ENCODE measurements at regions not wholly inside any gene's neighbourhood (a gene's known extent, or its start where the extent isn't known, plus 50 kb on each side); places are given as distances from the start of the nearest gene placed in this dataset.

DNA sequence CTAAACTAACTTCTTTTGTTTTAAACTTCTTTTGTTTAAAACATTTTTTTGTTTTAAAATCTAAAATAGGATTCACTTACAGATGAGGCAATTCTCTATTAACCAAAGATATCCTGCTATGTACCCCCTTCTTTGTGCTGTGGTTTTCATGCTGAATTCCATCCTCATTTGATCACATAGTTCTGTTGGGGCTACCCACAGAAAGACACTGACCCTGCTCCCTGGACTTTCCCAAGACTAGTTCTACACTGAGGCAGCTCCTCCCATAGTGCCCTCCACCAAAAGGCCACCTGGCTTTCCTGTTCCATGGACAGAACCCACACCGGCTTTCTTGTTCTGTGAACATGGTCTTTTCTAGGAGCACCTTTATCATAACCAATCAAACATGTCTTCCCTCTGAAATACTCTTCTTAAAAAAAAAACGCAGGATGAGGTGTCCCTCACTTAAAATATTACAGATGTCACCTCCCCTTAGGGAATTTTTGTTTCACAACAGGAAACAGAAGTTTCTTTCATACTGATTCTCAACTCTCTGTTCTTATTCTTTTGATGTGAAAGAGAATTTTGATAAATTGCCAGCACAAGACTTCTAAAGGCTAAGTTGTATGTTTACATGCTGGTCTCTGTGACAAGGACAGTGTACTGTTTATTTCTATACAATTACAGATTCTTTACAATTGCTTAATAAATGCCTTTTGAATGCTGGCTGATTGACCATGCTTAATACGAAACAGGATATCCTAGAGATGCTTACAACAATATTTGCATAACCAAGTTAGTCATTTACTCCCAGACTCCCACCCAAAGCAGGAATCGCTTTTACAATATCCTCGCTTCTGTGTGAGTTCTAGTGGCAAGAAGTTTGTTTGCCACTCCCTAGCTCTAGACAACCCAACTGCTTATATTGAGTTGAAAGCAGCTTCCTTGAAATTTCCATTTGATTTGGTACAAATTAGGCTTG is 300.4 kb downstream of the DTWD2 start:
- no peak for DNase-seq

DNA sequence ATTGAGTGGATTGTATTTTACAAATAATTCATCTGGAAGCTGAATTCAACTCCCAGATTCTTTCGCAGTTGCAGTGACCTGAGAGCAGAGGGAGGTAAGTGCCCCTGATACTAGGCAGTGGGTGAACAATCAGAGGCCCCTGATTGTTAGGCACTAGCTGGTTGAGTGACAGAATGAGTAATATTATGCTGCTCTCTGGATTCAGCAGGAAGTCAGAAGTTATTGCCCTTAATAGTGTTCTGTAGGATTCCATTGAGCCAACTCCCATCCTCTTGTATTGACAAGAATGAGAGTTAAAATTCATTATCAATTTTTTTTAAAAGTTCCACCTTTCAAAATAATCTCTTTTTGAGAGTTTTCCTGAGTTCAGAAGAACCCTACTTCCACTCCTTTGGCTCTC is 301.2 kb downstream of the DTWD2 start:
- DNase-seq, result no peak

DNA sequence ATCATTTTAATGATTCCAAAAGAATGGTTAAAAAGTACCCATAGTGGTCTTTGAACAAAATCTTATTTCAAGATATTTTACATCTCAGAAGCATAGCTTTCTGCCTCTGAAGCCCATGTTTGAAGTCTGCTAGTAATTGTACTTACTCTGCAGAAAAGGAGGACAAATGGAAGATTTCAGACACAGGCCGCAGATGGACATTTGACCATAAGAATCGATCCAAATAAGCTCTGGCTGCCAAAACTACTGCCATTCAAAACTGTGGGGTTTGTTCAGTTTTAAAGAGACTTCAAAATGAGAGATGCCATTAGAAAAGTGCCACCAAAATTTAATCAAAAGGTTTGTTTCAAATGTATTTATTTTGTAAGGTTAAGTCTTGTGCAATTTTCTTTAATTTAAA is 306.7 kb downstream of the DTWD2 start:
- no peak for DNase-seq

DNA sequence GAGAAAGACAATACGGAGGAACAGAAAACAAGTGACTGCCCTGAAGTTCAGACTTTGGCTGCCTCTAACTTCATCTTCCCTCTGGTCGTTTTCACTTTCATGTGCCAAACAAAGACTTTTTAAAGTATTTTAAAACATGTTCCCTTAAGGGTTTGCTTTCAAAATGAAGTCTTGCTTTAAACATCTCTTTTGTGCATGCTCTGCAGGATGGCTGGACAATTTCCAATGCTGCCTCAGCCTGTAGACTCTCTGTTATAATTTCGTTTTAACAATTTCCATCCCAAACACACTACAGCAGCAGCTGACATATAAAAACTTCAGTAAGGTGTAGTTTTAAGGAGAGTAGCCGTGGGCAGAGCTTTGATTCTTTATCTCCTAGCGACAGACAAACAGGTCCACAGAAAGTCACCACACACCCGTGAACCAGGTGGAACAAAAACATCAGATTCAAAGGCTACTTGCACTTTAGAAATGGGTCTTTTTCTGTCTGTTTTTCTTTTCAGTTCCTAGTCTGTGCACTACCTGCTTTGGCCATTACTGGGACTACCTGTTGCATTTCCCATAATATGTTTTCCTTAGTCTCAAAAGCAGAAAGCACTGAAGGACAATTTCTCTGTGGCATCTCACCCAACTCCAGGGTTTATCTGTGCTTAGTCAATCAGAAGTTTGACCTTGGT is 308.9 kb downstream of the DTWD2 start:
- DNase-seq, result no peak

DNA sequence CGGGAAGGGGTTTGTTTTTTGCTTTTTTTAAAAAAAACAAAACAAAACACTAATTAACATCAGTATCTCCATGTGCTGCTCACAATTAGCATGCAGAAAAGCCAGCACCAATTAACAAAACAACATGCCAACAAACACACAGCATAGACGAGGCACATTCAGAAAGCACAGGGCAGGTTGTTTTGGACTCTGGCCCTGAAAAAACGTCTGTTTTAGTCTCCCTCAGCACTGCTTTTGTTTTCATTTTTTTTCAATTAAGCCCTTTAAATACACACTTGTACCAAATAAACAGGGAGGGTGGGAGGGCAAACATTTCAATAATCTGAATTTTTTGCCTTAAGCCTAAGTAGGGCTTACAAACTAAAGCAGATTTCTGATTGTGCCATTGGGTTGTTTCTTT is 309.6 kb downstream of the DTWD2 start:
- DNase-seq, result no peak

DNA sequence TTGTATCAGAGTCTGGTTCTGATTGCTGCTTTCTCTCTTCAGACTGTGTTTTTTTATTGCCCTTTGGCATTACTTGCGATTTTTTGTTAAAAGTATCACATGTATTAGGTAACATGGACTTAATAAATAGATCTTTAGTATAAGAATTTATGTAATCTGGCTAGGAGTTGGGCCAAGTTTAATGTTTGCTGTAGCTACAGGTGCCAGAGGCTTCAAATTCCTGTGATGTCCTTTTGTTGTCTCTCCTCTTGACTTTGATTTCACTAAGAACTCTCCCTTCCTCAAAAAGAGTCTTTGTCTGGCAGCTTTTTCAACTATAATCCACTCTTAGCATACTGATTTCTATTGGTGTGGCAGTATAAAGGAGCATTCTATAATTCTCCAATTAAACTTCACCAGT is 313.1 kb downstream of the DTWD2 start:
- DNase-seq, result no peak

DNA sequence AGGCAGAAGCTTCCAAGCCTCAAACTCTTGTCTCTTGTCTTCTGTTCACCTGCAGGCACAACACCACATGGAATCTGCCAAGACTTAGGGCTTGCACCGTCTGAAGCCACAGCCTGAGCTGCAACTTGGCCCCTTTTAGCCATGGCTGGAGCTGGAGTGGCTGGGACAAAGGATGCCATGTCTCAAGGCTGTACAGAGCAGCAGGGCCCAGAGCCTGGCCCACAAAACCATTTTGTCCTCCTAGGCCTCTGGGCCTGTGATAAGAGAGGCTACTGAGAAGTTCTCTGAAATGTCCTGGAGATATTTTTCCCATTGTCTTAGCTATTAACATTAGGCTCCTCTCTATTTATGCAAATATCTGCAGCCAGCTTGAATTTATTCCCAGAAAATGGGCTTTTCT is 330.8 kb downstream of the DTWD2 start:
- DNase-seq, result no peak

DNA sequence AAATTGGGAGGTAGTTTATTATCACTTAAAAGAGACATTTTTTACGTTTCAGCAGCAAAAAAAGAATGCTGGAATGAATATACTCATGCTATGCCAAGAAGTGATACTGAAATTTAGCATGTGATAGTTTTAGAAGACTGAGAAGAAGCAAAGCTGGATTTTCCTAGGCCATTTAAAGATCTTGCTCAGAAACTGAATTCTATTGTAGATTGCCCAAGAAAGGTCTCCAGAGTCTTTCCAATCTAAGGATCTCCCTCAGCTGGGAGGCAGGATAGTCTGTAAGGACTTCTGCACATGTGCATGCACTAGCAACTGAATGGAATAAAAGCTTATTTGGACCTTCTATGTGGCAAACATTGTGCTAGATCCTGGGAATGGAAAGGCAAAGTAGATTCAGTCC is 334.5 kb downstream of the DTWD2 start:
- no peak for DNase-seq

DNA sequence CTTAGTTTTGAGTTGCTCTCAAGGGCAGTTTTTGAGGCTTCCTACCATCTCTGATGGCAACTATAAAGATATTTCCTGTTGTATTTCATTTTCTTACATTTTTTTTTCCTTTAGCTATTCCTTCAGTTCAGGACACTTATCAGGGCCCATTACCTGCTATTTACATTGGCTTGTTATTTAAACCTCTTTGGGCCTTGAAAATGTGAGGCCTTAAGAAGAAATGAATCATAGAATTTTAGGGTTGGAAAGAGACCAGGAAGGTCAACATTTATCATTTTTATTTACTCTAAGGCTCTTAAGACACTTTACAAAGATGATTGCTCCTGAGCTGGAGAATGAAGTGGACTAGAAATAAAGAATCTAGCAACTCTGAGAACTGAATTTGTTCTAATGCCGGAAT is 335.2 kb downstream of the DTWD2 start:
- DNase-seq, result no peak

DNA sequence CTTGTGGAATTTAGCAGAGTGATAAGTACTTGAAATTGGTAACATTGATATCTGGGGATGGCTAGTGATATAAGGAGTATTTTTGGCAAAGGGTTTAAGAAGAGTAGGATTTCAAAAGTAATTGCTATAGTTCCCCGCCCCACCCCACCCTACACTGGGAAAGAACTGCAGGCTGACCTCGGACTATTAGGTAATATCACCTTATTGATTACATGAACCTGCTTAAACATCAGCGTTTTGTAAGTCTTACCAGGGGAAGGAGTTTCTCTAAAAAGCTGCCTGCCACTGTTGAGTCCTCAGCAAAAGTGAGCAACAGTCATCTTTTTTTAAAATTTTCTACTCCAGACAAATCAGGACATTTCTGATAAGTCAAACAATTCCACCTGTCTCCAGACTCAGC is 337.3 kb downstream of the DTWD2 start:
- DNase-seq, result no peak

DNA sequence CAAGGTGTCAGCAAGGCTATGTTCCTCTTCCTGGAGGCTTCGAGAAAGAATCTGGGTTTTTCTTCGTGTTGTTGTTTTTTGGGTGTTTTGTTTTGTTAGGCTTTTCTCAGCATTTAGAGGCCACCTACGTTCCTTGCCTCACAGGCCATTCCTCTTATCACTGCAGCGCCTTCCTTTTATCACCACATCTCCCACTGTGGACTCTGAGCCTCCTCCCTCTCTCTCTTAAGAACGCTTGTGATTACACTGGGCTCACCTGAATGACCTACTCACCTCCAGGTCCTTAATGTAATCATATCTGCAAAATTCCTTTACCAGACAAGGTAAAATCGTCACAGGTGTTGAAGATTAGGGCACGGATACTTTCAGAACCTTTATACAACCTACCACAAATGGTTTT is 340.8 kb downstream of the DTWD2 start:
- DNase-seq, result no peak

DNA sequence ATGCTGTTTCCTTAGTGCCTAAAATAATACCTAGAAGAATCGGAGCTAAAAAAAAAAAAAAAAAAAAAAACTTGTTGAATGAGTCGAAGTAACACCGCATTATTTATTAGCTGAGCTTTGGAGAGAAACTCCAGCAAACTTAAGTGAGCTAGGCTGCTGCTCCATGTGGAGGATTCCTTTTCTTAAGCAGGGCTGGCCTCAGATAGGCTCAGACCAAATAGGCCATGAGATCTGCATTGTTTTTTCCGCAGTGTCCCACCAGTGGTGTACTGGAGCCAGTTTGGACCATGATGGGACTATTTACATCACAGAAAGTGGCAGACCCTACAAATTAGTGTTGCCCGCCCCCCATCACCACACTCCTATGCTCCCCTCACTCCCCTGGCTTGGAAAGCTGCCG is 341.4 kb downstream of the DTWD2 start:
- DNase-seq, result no peak

DNA sequence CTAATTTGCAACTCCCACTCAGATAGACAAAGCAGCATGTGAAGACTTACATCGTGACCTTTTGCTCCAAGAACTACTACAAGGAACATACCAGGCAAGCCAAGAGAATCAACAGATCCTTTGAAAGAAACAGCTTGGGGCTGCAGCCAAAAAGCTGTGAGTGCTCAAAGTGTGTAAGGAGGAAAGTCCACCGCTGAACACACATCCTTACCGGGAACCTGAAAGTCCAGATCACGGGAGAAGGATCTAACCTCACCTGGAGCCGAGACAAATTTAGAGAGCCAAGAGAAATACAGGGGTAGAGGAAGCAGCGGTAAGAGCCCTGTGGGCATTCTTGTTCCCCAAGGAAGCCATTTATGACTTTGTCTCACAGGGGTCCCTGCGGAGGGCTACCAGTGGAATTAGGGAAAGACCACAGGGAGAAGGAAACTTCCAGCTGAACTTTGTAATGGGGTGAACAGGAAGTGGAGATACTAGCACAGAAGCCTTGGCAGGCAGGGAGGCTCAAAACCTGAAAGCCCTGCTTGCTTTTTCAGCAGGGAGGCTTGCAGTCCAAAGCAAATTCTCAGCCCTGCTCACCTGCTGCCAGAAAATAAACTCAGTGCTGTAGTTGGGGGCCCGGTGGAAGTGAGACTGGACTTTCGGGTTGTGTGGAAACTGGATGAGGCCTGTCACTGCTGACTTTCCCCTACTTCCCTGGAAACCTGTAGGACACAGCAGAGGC is 350.2 kb downstream of the DTWD2 start:
- DNase-seq, result no peak

DNA sequence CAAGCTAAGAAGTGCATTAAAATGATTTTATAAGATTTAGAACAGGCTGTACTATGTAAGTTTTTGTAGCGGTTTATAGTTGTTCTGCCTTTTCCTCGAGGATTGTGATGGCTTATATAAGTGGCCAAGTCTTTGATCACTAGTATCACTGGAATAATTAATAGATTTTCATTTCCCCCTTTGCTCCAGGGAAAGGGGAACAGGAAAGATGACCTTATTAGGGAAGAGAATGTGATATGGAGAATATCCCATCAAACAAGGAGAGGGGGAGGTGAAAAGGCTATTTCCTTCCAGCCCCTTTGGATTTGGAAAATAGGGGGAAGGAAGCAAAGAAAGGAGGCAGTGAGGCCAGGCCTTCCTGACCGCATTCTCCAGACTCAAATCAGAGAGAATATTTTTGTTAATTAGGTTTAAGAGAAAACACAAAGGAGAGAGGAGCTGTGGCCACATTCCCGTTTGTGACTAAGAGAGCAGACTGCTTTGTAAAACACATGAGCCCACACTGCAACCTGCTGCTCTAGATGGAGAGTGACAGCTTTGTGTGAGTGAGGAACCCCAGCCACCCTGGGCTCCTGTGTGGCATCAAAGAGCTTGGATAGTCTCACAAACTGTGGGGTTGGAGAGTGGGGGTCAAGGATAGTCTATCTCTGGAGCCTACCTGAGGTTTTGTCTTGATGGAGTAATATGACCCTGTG is 359.5 kb downstream of the DTWD2 start:
- no peak for DNase-seq

DNA sequence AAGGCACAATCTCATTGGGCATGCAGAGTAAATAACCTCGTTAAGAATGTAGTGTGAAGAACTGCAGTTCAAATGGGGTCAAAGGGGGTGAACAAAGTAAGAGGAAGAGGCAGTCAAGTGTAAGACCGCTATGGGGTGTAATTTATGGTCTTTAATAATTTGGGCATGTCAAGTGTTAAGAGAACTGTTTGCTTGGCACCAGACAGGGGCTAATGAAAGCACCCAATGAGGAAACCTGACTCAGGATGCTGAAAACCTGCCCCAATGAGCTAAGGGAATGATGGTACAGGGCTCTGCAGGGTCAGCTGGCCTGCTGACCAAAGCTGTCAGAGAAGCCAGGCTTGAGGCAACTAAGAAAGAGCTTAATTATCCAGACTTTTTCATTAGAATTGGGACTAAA is 368.1 kb downstream of the DTWD2 start:
- no peak for DNase-seq

DNA sequence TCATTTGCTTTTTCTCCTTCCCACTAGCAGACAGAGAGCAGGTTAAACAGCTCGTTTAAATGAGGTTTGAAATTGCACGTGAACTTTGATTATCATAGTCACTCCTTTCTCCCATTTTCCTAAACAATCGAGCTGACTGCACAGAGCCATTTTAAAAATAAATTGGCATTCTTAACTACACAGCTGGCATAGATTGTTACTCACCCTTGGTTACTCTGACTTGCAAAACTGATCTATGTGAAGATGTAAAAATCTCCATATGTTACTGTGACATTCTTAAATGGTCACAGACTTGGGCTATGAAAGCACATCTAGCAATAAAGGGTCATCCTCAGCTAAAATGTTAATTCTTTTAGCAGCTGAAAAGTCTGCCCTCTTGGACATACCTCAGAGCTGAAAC is 368.5 kb downstream of the DTWD2 start:
- no peak for DNase-seq

DNA sequence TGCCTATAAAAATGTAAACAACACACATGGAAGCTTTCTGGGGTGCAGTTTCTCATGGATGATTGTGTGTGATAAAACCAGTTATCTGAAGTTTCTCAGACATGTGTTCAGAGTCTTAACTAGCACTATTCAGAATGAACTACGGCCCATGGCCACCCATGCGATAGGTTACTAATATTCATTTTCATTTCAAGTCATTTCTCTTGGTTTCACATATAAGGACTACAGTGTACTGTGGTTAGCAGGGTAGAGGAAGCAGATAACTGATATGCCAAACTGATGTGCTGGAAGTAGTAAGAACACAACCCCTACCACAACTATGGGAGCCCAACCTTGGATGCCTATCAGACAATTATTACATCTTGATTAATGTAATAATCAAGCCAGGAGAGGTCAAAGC is 372.1 kb downstream of the DTWD2 start:
- DNase-seq, result no peak

DNA sequence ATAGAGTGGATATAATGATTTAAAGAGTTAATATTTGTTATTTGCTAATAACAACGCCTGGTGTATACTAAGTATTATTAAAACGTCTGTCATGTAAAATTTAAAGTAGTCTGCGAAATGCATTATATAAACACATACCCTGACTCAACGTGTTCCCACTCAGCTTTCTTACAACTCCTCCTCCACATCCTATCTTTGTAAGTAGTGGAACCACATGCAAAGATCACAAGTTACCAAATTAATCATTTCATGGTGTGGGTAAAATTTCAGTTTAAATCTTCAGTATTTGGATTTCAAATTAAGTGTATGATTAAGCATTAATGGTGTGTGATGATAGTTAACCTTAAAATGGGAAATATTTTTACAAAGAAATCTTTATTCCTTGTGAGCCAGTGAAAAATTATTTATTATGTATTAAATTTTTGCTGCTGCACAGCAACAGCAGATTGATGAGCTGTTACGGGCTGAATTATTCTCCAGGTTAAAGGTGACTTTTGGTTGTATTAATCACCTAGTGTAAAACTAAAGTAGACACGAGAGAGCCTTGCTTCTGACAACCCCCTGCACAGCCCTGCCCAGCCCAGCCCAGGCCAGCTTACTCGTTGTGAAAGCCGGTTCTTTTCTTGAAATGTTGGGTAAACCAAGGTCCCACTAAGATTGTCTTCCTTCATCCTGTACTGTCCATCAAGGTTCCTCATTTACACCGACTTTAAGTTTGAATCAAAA is 373.5 kb downstream of the DTWD2 start:
- DNase-seq, result no peak

DNA sequence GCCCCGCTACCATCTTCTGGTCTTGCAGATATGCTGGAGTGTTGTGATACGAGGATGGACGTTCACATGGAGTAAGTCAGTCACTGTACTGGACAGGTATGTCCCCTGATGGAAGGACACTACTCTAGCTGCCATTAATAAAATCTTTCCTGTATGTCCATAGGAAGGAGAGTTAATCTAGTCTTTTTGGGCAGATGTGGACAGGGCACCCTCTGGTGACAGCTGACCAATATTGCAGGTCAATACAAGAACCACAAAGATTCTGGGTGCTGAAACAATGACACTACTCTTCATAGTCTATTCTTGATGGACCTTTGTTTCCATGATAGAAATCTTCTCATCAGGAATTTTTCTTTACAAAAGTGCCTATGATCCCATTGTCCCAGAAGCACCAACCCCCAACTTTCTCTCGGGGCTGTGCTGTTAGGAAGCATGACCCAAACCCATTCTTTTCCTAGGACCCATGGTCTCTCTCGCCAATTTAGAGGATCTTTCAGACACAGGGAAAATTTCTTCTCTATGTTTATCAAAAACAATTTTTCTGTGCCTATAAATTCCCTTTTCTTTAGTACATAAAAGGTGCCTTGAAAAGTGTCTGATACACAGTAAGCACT is 376.9 kb downstream of the DTWD2 start:
- DNase-seq, result no peak

DNA sequence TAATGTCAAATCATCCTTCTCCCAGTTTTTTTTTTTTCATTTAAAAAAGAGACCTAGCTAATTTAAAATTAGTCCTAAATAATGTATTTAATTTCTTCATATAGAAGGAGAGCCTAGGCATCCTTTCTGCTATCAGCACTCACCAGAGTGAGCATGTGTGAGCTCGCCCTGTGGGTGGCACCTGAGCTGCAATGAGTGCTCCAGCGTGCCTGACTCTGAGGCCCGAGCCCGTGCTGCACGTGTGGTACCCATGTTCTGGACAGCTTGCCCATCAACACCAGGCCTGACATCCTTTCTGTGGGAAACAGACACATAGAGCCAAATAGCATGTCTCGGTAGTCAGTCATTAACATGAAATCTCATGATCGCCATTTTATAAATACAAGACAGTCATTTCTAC is 381.4 kb downstream of the DTWD2 start:
- DNase-seq, result no peak

DNA sequence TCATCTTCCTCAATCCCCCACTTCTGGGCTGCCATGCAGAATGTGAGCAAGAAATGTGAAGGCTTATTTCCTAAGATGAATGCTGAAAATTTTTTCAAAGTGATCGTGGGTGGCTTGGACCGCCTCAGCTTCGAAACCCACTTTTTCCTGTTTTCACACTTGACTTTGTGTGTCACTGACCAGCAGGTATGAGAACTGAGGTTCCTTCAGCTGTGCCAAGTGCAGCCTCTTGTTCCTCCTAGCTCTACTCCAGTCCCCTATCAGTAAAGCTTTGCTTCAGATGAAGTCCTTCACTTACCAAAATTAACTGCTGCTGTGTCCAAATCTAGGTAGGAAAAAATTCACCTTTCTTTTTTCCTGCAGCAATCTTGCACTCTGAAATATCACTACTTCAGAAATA is 382.6 kb downstream of the DTWD2 start:
- no peak for DNase-seq

DNA sequence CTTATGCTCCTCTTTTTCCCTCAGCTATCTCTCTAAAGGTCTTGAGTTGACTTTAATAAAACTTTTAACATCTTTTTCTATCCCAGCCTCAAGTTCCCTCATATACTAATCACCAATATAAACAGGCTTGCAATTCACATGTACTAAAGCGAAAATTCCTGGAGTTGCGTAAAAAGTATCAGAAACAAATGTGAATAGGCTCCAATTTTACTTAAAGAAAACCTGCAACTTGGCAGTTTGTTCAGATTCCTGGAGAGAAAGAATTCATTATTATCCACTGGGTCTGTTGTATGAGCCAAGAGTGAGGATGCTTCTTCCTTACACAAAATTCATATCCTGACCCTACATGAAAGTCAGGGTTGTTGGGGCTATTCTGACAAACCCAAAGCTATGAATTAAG is 384.2 kb downstream of the DTWD2 start:
- DNase-seq, result no peak

Data from CD4-positive, alpha-beta T cell treated with Interleukin-17A for 1 hour (primary cell).